ENCODE measurements at regions not wholly inside any gene's neighbourhood (a gene's known extent, or its start where the extent isn't known, plus 50 kb on each side); places are given as distances from the start of the nearest gene placed in this dataset.

DNA sequence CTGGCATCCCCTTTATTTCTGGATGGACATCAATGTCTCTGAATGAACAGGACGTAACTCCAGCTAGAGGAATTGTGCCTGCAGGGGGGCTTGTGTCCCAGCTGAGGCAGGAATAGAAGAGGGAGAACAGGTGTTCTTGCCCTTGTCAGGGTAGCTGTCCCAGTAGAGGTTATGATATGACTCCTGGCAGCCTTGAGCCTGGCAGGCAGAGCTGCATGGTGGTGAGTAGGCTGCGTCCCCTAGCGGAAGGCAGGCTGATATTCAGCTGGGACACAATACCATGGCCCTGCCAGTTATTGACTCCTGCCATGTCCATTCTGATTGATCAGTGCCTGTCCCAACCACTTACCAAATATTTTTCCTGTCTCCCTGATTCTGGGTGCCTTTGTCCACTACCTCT, 197.2 kb downstream of the RAP2A start:
- DNase-seq (ENCODE audit: low read depth), result no peak

DNA sequence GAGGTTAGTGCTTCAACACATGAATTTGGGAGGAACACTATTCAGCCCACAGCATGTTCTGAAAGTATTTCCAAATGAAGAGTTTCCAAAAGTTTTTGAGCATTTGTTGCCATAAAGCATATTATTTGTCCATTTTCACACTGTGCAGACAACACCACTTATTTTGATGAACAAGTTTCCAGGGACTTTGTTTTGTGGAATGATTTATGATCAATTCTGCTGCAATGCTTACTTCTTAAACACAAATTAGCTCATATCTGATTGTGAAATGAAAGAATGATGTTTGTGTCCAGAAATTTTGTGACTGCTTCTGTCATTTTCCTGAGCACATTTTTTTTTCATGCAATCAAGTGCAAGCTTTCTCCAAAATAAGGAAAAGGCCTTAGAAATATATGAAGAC, 205.3 kb downstream of the RAP2A start:
- no peak for DNase-seq (ENCODE audit: low read depth)

- no peak for DNase-seq (ENCODE audit: low read depth)
Observed at GRCh38 chr13:97640268-97640667, 206.3 kb downstream of the RAP2A start.

DNA sequence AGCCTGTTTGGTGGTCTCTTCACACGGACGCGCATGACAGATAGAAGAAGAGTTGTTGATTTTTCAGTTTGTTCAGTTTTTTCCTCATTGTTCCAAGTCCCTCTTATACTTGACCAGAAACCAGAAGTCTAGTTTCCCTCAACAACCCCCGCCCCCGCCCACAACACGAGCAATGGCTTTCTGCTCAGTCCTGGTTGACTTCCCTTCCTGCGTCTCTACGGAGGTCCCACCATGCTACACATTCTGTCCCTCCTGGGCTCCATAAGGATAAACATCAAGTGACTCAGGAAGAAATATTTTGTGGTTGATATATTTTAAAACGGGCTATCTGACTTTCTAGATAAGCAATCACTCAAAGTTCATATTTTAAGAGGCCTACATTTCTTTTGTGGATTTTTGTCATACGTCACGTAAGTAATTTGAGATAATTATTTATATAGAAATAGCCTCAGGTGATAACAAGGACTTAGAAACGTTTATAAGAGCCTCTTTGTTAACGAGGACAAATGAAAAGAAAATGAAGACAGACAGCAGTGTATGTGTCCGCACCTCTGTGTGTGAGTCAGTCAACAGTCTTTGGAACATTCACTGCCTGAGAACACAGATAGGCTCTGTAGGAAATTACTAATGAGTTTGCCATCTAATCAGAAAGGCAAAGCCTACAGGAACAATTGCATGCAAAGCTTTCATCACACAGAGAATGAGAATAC, 214.4 kb downstream of the RAP2A start:
- DNase-seq (ENCODE audit: low read depth), result no peak

DNA sequence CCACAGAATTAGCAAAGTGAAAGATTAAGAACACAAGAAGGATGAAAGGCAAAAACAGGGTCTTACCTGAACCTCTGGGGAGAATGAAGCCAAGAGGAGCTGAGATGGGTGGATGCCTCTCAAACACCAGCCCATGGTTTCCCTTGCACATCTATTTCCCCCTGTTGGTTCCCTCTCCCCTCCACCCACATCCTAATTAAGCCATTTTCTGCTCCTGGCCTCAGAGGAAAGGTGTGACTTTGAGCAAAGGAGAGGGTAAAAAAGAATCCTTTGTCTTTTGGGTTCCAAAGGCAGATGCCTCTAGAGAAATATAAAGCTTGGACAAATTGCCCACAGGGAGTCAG, 214.9 kb downstream of the RAP2A start:
- no peak for DNase-seq (ENCODE audit: low read depth)

DNA sequence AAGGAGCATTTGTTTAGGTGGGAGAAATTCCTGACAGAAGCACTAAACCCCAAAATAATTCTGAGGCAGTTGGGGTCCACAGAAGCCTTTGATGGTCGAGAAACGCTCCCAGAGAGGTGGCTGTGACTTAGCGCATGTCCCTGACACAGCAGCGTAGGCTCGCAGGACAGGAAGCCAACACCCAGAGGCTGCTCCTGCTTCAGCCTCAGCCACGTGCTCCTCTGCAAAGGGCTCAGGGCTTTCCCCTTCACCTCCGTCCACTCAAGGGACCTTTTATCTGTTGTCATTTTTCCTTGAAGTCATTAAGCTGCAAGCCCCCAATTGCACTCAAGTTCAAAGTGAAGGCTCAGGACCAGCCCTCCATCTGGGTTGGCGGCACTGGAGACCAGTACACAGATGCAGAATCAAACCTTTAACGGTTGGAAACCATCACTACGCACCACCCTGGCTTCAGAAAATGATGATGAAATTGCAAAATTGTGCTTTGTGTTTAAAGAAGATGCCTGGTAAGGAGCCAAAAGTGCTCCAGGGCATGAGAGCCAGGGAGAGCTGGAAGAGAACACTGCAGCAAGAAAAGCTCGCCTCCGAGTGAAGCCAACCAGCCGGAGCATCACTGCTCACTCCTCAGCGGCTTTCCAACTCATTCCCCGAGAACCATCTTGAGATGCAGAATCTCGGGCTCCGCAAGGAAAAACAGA, 219.6 kb downstream of the RAP2A start:
- no peak for DNase-seq (ENCODE audit: low read depth)

- no peak for DNase-seq (ENCODE audit: low read depth)
Observed at GRCh38 chr13:97654236-97654635, 220.3 kb downstream of the RAP2A start.

- DNase-seq (ENCODE audit: low read depth), result no peak
Observed at GRCh38 chr13:97658556-97658955, 224.6 kb downstream of the RAP2A start.

DNA sequence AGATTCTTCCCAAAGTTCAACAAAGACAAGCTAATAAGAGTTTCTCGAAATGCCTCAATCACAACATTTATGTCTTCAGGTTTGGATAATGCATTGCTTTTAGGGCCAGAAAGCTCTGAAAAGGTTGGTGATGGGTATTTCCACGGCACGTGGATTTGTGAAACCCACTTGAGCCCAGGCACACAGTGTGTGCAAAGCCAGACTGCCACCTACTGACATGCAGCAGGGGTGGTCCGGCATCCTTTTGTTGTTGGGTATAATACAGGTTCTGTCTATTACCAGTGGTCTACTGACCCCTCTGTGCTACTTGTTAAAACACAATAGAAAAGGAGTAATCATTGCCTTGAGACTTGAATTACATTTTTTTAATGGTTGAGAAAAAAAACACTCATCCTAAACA, 225.6 kb downstream of the RAP2A start:
- DNase-seq (ENCODE audit: low read depth), result no peak

GRCh38 chr13:97660594-97661260, 226.8 kb downstream of the RAP2A start:
- DNase-seq (ENCODE audit: low read depth), result no peak

DNA sequence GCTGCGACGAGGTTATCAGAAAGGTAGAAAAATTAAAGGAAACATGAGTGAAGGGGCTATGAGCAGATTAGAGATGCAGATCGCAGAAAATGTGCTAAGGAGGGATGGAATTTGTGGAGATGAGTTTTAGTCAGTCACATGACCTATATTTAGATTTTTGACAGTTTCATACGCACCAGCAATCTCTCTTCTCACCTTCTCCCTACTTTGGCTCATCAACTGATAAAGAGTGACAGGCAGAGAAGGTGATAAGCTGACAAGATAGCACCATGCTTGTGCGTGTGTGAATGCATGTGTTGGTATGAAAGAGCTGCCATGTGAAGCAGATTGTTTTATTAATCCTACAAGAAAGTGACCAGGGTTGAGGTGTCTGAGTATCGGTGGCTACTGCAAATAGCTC, 252.6 kb downstream of the RAP2A start:
- no peak for DNase-seq (ENCODE audit: low read depth)

DNA sequence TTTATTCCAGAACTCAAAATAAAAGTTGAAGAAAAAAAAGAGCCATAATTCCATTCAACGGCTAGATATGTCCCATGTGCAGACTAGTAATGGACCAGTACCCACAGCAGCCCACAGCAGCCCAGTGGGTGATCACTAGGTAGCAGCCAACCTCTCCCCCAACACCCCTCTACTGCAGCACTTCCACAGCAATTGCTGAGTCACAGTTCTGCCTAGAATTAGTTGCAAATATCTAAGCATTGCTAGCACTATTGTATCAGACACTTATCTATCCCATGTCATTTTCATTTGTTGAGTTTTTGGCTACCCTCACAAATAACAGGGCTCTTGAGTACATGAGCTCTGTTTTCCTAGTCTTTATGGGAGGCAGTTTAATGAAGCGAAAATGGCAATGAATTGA, 258.7 kb downstream of the RAP2A start:
- DNase-seq (ENCODE audit: low read depth), result no peak

- no peak for DNase-seq (ENCODE audit: low read depth)
Observed at GRCh38 chr13:97695684-97696083, 257.8 kb upstream of the IPO5 start.

DNA sequence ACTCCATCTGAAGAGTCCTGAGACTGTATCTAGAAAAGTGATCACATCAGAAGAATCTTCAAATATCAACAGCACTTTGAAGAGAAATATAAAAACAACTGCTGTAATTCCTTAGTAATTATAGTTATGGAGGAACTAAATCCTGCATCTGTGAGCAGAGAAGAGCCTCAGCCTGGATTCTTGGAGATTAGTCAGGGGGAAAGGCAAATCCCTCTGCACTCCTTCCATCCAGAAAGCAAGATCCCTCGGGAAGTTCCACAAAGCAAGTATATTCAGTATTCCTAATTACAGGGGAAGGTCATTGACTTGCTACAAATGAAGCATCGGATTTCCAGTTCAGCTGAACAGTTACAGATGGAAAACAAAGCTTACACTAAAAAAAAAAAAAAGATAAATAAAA, 256.6 kb upstream of the IPO5 start:
- DNase-seq (ENCODE audit: low read depth), result no peak

GRCh38 chr13:97700306-97700848, 253.1 kb upstream of the IPO5 start:
- DNase-seq (ENCODE audit: low read depth), result no peak

DNA sequence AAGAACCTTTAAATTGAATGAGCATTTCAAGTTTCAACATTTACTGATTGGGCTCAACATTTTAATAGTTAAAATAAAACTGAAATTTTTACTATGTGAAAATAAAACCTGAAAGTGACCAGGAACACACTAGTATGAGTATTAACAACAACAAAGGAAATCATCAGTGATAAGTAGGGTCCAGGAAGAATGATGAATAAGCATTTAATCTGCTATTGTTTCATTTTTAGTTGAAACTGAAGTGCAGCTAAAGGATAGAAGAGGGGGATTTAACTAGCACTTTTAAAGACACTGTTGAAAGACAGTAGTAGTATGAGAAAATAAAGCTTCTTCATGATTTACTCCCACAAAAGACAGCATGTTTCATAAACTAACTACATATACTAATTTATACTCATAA, 250.9 kb upstream of the IPO5 start:
- DNase-seq (ENCODE audit: low read depth), result no peak

DNA sequence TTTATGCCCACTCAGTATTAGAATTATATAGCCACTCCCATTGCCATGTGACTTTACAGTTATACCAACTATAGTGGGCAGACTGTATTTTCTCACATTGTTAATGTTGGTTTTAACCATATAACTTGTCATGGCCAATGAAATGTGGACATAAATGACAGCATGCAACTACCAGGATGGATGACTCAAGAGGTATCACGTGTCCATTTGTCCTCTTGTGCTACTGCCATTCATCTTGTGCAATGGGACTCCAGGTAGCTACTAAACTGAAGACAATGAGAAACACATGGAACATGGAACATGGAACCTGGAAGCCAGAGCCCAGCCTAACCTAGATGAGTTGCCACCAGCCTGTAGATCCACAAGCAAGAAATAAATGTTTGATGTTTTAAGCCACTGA, 242.7 kb upstream of the IPO5 start:
- DNase-seq (ENCODE audit: low read depth), result no peak

- DNase-seq (ENCODE audit: low read depth), result no peak
Observed at GRCh38 chr13:97712770-97713169, 240.7 kb upstream of the IPO5 start.

DNA sequence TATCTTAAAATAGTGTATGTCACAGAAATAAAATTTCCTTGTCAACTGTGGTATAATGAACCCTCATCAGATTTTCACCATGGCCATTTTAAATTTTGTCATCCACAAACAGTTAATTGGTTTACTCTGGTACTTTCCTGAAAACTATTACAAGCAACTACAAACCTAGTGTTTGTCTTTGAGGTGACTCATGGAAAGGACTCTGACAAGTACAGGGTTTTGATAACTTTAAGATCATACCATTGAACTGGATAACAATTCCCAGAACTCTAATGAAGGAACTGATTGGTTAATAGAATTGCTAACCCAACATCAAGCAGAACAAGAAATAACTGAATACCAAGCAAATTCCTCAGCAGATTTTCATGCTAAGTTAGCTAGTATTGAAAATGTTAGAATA, 237.7 kb upstream of the IPO5 start:
- no peak for DNase-seq (ENCODE audit: low read depth)

GRCh38 chr13:97716746-97717145, 236.7 kb upstream of the IPO5 start:
- DNase-seq (ENCODE audit: low read depth), result no peak

DNA sequence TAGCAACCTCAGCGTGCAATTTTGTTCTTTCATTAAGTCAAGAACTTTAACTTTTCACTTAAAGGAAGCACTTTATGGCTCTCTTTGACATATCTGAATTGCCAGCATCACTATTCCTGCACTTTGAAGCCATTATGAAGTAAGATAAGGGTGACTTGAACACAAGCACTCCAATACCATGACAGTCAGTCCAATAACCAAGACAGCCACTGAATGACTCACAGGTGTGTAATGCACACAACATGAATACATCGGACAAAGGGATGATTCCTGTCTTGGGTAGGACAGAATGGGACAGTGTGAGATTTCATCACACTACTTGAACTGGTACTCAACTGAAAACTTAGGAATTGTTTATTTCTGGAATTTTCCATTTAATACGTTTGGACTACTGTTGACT, 233.7 kb upstream of the IPO5 start:
- DNase-seq (ENCODE audit: low read depth), result no peak

- no peak for DNase-seq (ENCODE audit: low read depth)
Observed at GRCh38 chr13:97720896-97721295, 232.6 kb upstream of the IPO5 start.

GRCh38 chr13:97723655-97724054, 229.8 kb upstream of the IPO5 start:
- no peak for DNase-seq (ENCODE audit: low read depth)
